ENCODE measurements at regions not wholly inside any gene's neighbourhood (a gene's known extent, or its start where the extent isn't known, plus 50 kb on each side); places are given as distances from the start of the nearest gene placed in this dataset.

DNA sequence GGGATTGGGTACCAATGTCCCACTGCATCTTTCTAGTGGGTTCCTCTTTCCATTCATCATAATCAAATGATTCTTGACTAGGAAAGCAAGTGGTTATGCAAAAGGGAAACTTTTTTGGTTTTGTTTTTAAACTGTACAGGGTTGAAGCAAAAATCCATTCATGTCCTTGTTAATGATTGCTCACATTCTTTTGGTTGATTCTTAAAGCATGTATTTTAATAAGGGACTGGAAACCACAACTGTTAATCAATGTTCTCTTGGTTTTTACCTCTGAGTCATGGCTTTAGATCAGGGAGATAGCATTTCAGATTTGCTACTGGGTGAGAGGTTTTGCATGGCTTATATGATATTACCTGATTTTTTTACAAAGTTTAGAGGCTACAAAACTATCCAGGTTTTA is 371.7 kb upstream of the RGMA start:
- no peaks in the 10 kb centered on the region for H3K36me3 ChIP-seq

DNA sequence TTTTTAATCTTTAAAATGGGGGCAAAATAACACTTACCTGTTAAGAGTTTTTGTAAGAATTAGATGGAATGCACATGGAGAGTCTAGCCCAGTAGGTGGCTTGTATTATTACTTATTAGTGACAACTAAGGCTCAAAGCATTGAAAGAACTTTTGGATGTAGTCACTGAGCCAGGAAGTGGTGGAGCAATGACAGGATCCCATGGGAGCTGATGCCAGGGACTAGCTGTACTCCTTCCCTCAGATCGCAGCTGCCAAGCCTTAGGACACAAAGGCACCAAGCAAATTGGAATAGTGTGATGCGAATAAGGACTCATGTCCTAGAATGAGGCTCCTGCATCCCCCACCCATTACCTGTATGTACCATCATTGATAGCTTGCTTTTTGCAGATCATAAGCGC is 370.4 kb upstream of the RGMA start:
- Histone ChIP-seq H3K4me1 (peaks cover 19 to 25% of the 10 kb centered on the region in 2 donors), H3K4me3 (no peak overlapping the region), H3K27me3 (no peaks in the 10 kb centered on the region), H3K27ac (peak overlapping the region; percentile 58 to 89 (median 80)), H3K9me3 (no peaks in the 10 kb centered on the region), H3K36me3 (no peaks in the 10 kb centered on the region)
- DNase-seq (peak; percentile 83 to 92), ATAC-seq (peak; percentile 90 to 91)
- in situ Hi-C loops (cut with MboI; ENCODE audit: low sequenced_read_pairs in 4 of 4) (loop anchor here in 1 of 4 donors (25.0 kb wide), 2 partner anchors 372 to 647 kb away; partner anchors contain the start of gene RGMA), intact Hi-C loops (cut with DNase I; ENCODE audit: low total_unique reads) (no loop called here)
- TF ChIP-seq, protein P1, sequence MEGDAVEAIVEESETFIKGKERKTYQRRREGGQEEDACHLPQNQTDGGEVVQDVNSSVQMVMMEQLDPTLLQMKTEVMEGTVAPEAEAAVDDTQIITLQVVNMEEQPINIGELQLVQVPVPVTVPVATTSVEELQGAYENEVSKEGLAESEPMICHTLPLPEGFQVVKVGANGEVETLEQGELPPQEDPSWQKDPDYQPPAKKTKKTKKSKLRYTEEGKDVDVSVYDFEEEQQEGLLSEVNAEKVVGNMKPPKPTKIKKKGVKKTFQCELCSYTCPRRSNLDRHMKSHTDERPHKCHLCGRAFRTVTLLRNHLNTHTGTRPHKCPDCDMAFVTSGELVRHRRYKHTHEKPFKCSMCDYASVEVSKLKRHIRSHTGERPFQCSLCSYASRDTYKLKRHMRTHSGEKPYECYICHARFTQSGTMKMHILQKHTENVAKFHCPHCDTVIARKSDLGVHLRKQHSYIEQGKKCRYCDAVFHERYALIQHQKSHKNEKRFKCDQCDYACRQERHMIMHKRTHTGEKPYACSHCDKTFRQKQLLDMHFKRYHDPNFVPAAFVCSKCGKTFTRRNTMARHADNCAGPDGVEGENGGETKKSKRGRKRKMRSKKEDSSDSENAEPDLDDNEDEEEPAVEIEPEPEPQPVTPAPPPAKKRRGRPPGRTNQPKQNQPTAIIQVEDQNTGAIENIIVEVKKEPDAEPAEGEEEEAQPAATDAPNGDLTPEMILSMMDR (IDR thresholded peaks at IDR 0.05 in 4 of 5, conservative IDR thresholded peaks at IDR 0.05 in 1 of 5) = no peak
- TF ChIP-seq POLR2A (IDR thresholded peaks at IDR 0.05) = no peak

More for the DNA sequence above, 371.7 kb upstream of the RGMA start:
- no peak overlapping the region for H3K4me3 ChIP-seq
- H3K27me3 ChIP-seq = no peaks in the 10 kb centered on the region
- no peak for DNase-seq
- intact Hi-C loops (cut with DNase I; ENCODE audit: low total_unique reads) = no loop called here
- in situ Hi-C loops (cut with MboI; ENCODE audit: low sequenced_read_pairs in 4 of 4) = loop anchor here in 1 of 4 donors (25.0 kb wide), 2 partner anchors 373 to 648 kb away; partner anchors contain the start of gene RGMA
- no peaks in the 10 kb centered on the region for H3K9me3 ChIP-seq
- no peak for ATAC-seq
- H3K27ac ChIP-seq = no peak overlapping the region
- no peak for TF ChIP-seq POLR2A (IDR thresholded peaks at IDR 0.05)
- TF ChIP-seq, protein P1 (IDR thresholded peaks at IDR 0.05 in 4 of 5, conservative IDR thresholded peaks at IDR 0.05 in 1 of 5) = no peak
- H3K4me1 ChIP-seq = peaks cover 19 to 25% of the 10 kb centered on the region in 2 donors

DNA sequence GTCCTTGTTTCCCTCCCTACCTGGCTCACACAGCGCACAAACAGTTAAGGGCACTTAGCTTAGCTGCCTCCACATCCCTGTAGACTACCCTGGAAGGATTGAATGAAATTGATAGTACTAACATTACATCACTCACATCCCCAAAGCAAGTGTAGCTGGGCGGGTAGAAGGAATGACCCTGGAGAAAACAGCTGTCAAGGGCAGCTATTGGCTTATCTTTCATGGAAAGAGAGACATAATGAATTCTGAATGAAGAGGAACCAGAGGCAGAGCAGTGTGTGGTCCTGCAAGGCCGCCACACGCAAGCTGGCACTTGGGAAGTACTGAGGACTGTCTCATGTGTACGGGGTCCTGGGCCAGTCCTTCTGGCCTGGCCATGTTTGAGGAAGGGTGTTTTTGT is 369.6 kb upstream of the RGMA start:
- Histone ChIP-seq H3K27me3 (no peaks in the 10 kb centered on the region), H3K27ac (peak overlapping the region; percentile 58 to 89 (median 80)), H3K36me3 (no peaks in the 10 kb centered on the region), H3K4me1 (peaks cover 19 to 25% of the 10 kb centered on the region in 2 donors), H3K4me3 (peak overlapping the region in 1 of 4 donors; percentile 29), H3K9me3 (no peaks in the 10 kb centered on the region)
- in situ Hi-C loops (cut with MboI; ENCODE audit: low sequenced_read_pairs in 4 of 4) (loop anchor here in 1 of 4 donors (25.0 kb wide), 2 partner anchors 371 to 646 kb away; partner anchors contain the start of gene RGMA), intact Hi-C loops (cut with DNase I; ENCODE audit: low total_unique reads) (no loop called here)
- DNase-seq = peak; percentile 44 to 73
- ATAC-seq = peak; percentile 86 to 95
- TF ChIP-seq, protein P1 (IDR thresholded peaks at IDR 0.05 in 4 of 5, conservative IDR thresholded peaks at IDR 0.05 in 1 of 5) = no peak
- no peak for TF ChIP-seq POLR2A (IDR thresholded peaks at IDR 0.05)

DNA sequence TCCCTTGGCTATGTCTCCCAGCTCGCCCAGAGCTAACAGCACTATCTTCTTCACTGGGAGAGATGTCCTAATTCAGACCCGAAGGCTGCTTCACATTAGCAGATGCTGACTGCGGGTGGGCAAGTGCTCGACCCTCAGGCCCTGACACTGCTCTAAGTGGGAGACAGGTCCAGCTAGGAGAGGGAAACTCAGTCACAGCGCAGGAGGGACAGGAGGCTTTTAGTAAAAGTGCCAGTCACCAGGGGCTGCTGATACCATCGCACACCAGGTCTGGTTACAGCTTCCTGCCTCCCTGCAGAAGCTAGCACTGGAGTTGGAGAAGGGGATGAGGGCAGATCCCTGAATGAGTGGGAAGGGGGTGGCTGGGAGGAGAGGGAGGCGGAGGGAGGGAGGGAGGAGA is 365.8 kb upstream of the RGMA start:
- Histone ChIP-seq H3K4me3 (no peak overlapping the region), H3K9me3 (no peaks in the 10 kb centered on the region), H3K36me3 (no peaks in the 10 kb centered on the region), H3K27me3 (no peaks in the 10 kb centered on the region), H3K4me1 (peaks cover 18 to 35% of the 10 kb centered on the region in 2 donors), H3K27ac (peak overlapping the region in 1 of 4 donors; percentile 43)
- ATAC-seq = no peak
- no peak for TF ChIP-seq POLR2A (IDR thresholded peaks at IDR 0.05)
- TF ChIP-seq, protein P1 (IDR thresholded peaks at IDR 0.05 in 4 of 5, conservative IDR thresholded peaks at IDR 0.05 in 1 of 5) = no peak
- in situ Hi-C loops (cut with MboI; ENCODE audit: low sequenced_read_pairs in 4 of 4) = loop anchor here in 1 of 4 donors (25.0 kb wide), 2 partner anchors 367 to 642 kb away; partner anchors contain the start of gene RGMA
- intact Hi-C loops (cut with DNase I; ENCODE audit: low total_unique reads) = no loop called here
- DNase-seq = no peak

Measured in gastrocnemius medialis (tissue), 4 donors.